ENCODE measurements at regions not wholly inside any gene's neighbourhood (a gene's known extent, or its start where the extent isn't known, plus 50 kb on each side); places are given as distances from the start of the nearest gene placed in this dataset.

GRCh38 chr16:80034948-80035663 is 434.6 kb upstream of the MAF start:
- no peak for ATAC-seq
- TF ChIP-seq, protein P1, sequence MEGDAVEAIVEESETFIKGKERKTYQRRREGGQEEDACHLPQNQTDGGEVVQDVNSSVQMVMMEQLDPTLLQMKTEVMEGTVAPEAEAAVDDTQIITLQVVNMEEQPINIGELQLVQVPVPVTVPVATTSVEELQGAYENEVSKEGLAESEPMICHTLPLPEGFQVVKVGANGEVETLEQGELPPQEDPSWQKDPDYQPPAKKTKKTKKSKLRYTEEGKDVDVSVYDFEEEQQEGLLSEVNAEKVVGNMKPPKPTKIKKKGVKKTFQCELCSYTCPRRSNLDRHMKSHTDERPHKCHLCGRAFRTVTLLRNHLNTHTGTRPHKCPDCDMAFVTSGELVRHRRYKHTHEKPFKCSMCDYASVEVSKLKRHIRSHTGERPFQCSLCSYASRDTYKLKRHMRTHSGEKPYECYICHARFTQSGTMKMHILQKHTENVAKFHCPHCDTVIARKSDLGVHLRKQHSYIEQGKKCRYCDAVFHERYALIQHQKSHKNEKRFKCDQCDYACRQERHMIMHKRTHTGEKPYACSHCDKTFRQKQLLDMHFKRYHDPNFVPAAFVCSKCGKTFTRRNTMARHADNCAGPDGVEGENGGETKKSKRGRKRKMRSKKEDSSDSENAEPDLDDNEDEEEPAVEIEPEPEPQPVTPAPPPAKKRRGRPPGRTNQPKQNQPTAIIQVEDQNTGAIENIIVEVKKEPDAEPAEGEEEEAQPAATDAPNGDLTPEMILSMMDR (IDR thresholded peaks at IDR 0.05): no peak
- Mint-ChIP-seq H3K27ac (no peak overlapping the region), H3K4me3 (no peak overlapping the region), H3K36me3 (ENCODE audit: low read depth) (no peaks in the 10 kb centered on the region), H3K27me3 (peaks cover 3% of the 10 kb centered on the region), H3K4me1 (ENCODE audit: low read depth) (no peaks in the 10 kb centered on the region), H3K9me3 (no peaks in the 10 kb centered on the region)
- ChIA-PET CTCF (no interaction called here), POLR2A (no interaction called here)
- intact Hi-C loops (cut with micrococcal nuclease): no loop called here
- no peak for DNase-seq

GRCh38 chr16:80034469-80034826 is 433.9 kb upstream of the MAF start:
- DNase-seq (no peak), ATAC-seq (no peak)
- Mint-ChIP-seq H3K4me1 (ENCODE audit: low read depth) (no peaks in the 10 kb centered on the region), H3K9me3 (no peaks in the 10 kb centered on the region), H3K27me3 (peaks cover 3% of the 10 kb centered on the region), H3K4me3 (no peak overlapping the region), H3K27ac (no peak overlapping the region), H3K36me3 (ENCODE audit: low read depth) (no peaks in the 10 kb centered on the region)
- ChIA-PET CTCF (no interaction called here), POLR2A (interaction anchor here (0.6 kb wide), 1 partner anchor 842 kb away, joined by 3 read pairs; no protein-coding TSS in a partner anchor)
- intact Hi-C loops (cut with micrococcal nuclease): no loop called here
- TF ChIP-seq, protein P1 (IDR thresholded peaks at IDR 0.05): no peak

GRCh38 chr16:80033783-80034468 is 433.4 kb upstream of the MAF start:
- ChIA-PET POLR2A (interaction anchor here (0.6 kb wide), 1 partner anchor 843 kb away, joined by 3 read pairs; no protein-coding TSS in a partner anchor), CTCF (no interaction called here)
- Mint-ChIP-seq H3K27ac (no peak overlapping the region), H3K4me1 (ENCODE audit: low read depth) (no peaks in the 10 kb centered on the region), H3K36me3 (ENCODE audit: low read depth) (no peaks in the 10 kb centered on the region), H3K27me3 (peaks cover 3% of the 10 kb centered on the region), H3K9me3 (no peaks in the 10 kb centered on the region), H3K4me3 (no peak overlapping the region)
- TF ChIP-seq, protein P1 (IDR thresholded peaks at IDR 0.05): no peak
- no peak for DNase-seq
- intact Hi-C loops (cut with micrococcal nuclease): no loop called here
- no peak for ATAC-seq

GRCh38 chr16:80029761-80030481 is 429.4 kb upstream of the MAF start:
- no peak overlapping the region for H3K27ac Mint-ChIP-seq
- H3K27me3 Mint-ChIP-seq: peaks cover 3% of the 10 kb centered on the region

More at GRCh38 chr16:80029761-80030481, 429.4 kb upstream of the MAF start:
- H3K4me1 Mint-ChIP-seq (ENCODE audit: low read depth): peaks cover 11% of the 10 kb centered on the region
- intact Hi-C loops (cut with micrococcal nuclease): no loop called here
- TF ChIP-seq, protein P1 (IDR thresholded peaks at IDR 0.05): no peak
- POLR2A ChIA-PET: no interaction called here
- DNase-seq (no peak), ATAC-seq (no peak)
- H3K9me3 Mint-ChIP-seq: no peaks in the 10 kb centered on the region
- H3K36me3 Mint-ChIP-seq (ENCODE audit: low read depth): no peaks in the 10 kb centered on the region
- CTCF ChIA-PET: no interaction called here
- H3K4me3 Mint-ChIP-seq: no peak overlapping the region
